ENCODE measurements at regions not wholly inside any gene's neighbourhood (a gene's known extent, or its start where the extent isn't known, plus 50 kb on each side); places are given as distances from the start of the nearest gene placed in this dataset.

DNA sequence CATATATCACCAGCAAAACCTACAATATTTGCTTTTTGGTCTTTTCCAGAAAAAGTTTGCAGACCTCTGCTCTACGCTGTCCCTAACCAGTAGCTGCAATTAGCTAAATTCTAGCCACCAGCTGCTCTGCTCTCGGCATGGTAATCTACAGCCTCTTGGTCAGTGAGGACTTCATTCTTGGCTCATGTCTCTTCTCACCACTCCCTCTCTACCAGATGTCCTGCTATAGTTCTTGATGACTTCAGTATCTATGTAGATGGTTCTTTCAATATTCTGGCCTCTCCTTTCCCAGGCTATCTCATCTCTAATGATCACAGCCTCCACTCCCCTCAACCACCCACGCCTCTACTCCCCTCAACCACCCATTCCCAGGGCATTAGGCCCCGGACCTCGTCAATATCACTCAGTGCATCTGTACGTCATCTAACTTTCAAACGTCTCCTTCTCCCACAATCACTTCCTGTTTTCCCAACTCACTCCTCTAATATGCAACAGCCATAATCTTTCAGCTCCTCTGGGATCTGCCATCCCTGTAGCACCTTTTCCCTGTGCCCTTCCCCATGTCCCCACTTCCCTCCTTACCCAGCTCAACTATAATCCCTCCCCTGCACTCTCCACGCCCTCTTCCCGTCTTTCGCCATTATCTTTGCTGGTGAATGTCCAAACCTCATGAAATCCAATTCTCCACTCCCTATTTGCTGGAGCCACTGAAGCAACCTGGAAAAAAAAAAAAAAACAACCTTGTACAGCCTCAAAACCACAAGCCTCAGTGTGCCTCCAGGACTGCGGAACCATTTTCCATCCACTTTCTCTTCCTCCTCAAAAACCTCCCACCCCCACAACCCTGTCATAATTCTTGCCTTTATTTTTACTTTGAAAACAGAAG is 429.4 kb upstream of the PROK2 start:
- H3K27ac Mint-ChIP-seq = no peak overlapping the region
- no peaks in the 10 kb centered on the region for H3K4me1 Mint-ChIP-seq
- no peaks in the 10 kb centered on the region for H3K9me3 Mint-ChIP-seq
- TF ChIP-seq, protein P1, sequence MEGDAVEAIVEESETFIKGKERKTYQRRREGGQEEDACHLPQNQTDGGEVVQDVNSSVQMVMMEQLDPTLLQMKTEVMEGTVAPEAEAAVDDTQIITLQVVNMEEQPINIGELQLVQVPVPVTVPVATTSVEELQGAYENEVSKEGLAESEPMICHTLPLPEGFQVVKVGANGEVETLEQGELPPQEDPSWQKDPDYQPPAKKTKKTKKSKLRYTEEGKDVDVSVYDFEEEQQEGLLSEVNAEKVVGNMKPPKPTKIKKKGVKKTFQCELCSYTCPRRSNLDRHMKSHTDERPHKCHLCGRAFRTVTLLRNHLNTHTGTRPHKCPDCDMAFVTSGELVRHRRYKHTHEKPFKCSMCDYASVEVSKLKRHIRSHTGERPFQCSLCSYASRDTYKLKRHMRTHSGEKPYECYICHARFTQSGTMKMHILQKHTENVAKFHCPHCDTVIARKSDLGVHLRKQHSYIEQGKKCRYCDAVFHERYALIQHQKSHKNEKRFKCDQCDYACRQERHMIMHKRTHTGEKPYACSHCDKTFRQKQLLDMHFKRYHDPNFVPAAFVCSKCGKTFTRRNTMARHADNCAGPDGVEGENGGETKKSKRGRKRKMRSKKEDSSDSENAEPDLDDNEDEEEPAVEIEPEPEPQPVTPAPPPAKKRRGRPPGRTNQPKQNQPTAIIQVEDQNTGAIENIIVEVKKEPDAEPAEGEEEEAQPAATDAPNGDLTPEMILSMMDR (IDR thresholded peaks at IDR 0.05; ENCODE audit: unreplicated experiment) = no peak
- DNase-seq (ENCODE audit: low spot score in 2 of 2, unreplicated experiment in 2 of 2) = no peak
- peaks cover 2% of the 10 kb centered on the region for H3K27me3 Mint-ChIP-seq (ENCODE audit: low read depth)
- no peaks in the 10 kb centered on the region for H3K36me3 Mint-ChIP-seq
- H3K4me3 Mint-ChIP-seq = no peak overlapping the region

GRCh38 chr3:72213296-72214065 is 428.5 kb upstream of the PROK2 start:
- no peak overlapping the region for H3K4me3 Mint-ChIP-seq
- no peak for DNase-seq (ENCODE audit: low spot score in 2 of 2, unreplicated experiment in 2 of 2)
- H3K9me3 Mint-ChIP-seq = no peaks in the 10 kb centered on the region

GRCh38 chr3:72212396-72212795 is 427.4 kb upstream of the PROK2 start:
- Mint-ChIP-seq H3K4me1 (no peaks in the 10 kb centered on the region), H3K9me3 (no peaks in the 10 kb centered on the region), H3K27ac (no peak overlapping the region), H3K36me3 (no peaks in the 10 kb centered on the region), H3K4me3 (no peak overlapping the region), H3K27me3 (ENCODE audit: low read depth) (peaks cover 7% of the 10 kb centered on the region)
- TF ChIP-seq, protein P1 (IDR thresholded peaks at IDR 0.05; ENCODE audit: unreplicated experiment) = no peak
- DNase-seq (ENCODE audit: low spot score in 2 of 2, unreplicated experiment in 2 of 2) = no peak

More at GRCh38 chr3:72213296-72214065, 428.5 kb upstream of the PROK2 start:
- TF ChIP-seq, protein P1 (IDR thresholded peaks at IDR 0.05; ENCODE audit: unreplicated experiment) = no peak
- H3K27me3 Mint-ChIP-seq (ENCODE audit: low read depth) = peaks cover 5% of the 10 kb centered on the region
- peak overlapping the region; percentile 27 for H3K27ac Mint-ChIP-seq
- H3K36me3 Mint-ChIP-seq = no peaks in the 10 kb centered on the region
- no peaks in the 10 kb centered on the region for H3K4me1 Mint-ChIP-seq

DNA sequence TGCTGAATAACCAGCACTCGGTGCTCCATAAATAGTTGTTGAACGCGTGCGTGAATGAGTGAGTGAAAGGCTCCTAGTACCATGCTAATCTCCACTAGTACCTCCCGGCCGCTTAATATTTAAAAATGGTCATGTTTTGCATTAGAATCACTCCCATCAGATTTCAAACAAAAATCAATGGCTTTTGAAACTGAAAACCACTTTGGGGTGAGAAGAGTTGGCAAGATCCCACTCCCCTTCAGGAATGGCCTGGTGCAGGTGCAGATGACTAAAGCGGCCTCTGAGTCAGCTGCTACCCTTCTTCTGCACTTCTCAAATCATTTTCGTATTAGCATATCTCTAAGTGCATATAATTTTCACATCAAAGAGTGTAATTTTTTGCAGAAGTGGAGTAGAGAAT is 425.3 kb upstream of the PROK2 start:
- no peak for DNase-seq (ENCODE audit: low spot score in 2 of 2, unreplicated experiment in 2 of 2)
- Mint-ChIP-seq H3K9me3 (no peaks in the 10 kb centered on the region), H3K27me3 (ENCODE audit: low read depth) (peaks cover 7% of the 10 kb centered on the region), H3K4me3 (no peak overlapping the region), H3K4me1 (peaks cover 1% of the 10 kb centered on the region), H3K27ac (no peak overlapping the region), H3K36me3 (no peaks in the 10 kb centered on the region)
- TF ChIP-seq, protein P1 (IDR thresholded peaks at IDR 0.05; ENCODE audit: unreplicated experiment) = no peak

- Mint-ChIP-seq H3K36me3 (no peaks in the 10 kb centered on the region), H3K4me1 (peaks cover 1% of the 10 kb centered on the region), H3K4me3 (no peak overlapping the region), H3K27me3 (ENCODE audit: low read depth) (peaks cover 7% of the 10 kb centered on the region), H3K27ac (no peak overlapping the region), H3K9me3 (peaks cover 6% of the 10 kb centered on the region)
- DNase-seq (ENCODE audit: low spot score in 2 of 2, unreplicated experiment in 2 of 2) = no peak
- TF ChIP-seq, protein P1 (IDR thresholded peaks at IDR 0.05; ENCODE audit: unreplicated experiment) = no peak
These were observed 420.4 kb upstream of the PROK2 start for GRCh38 chr3:72205297-72205826.
